NCI-H510A (cell line): ENCODE measurements at regions not wholly inside any gene's neighbourhood (a gene's known extent, or its start where the extent isn't known, plus 50 kb on each side); places are given as distances from the start of the nearest gene placed in this dataset.

Experiments
- DNase-seq: peaks from one replicate; lab custom pipeline; 2025; lab: John Stamatoyannopoulos, UW

DNA sequence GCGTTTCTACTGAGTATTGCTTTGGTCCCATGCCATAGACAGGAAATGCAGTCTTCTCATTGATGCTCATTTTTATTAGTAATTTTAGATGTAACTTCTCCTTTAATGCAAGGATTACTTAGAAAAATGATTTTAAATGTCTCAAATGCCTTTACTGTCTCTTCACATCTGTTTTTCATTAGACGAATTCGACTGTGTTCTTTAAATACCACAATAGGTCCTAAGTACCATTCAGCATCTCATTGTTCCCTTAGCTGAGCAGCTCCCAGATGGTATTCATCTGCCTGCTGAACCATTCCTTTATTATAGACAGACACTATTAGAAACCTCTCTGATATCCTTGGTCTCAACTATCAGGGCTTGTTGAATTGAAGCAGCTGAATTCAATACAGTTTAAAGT lies 113.6 kb downstream of the LSMEM1 start:
- no peak for DNase-seq

DNA sequence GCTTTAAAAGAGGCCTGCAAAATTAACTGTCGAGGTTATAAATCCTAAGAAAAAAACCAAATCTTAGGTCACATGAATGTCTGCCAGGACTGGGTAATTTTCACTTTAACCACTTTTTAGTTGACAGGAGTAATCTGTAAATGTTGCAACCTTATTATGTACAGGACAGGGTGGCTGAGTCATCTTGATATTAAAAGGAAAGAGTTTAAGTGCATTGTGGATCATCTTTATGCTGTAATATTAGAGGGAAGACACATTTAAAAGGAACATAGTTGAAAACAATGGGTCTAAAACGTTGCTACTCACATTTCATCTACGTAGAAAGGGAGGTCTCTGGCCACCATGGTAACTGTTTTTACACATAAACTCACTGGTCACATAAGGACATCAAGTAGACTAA lies 115.5 kb downstream of the LSMEM1 start:
- DNase-seq: no peak

DNA sequence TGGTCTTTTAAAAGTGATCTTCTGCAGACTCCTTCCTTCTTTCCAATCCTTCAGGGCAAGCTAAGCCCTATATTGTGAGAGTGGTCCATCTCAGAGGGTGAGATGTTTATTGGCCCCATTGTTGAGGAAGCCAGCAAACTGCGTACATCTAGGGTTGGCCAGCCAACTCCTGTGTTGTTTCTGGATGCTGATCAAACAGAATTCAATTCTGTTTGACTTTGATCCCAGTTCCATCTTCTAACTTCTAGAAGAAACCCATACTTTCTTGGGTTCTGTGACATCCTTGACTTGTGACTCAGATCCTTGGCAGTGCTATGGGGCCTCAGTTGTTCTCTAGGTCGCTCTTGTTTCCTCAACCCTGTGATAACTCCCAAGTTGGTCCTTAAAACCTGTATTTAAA lies 116.2 kb downstream of the LSMEM1 start:
- no peak for DNase-seq

GRCh38 chr7:112603673-112604072 lies 122.9 kb downstream of the LSMEM1 start:
- no peak for DNase-seq

- no peak for DNase-seq
Observed at GRCh38 chr7:112610636-112611035, 129.8 kb downstream of the LSMEM1 start.

GRCh38 chr7:112615701-112616100 lies 134.9 kb downstream of the LSMEM1 start:
- no peak for DNase-seq

- DNase-seq: no peak
Observed at GRCh38 chr7:112616295-112616694, 135.5 kb downstream of the LSMEM1 start.

GRCh38 chr7:112619343-112619742 lies 138.6 kb downstream of the LSMEM1 start:
- no peak for DNase-seq

GRCh38 chr7:112622159-112622715 lies 141.4 kb downstream of the LSMEM1 start:
- no peak for DNase-seq

- no peak for DNase-seq
Observed at GRCh38 chr7:112624416-112624815, 143.6 kb downstream of the LSMEM1 start.

DNA sequence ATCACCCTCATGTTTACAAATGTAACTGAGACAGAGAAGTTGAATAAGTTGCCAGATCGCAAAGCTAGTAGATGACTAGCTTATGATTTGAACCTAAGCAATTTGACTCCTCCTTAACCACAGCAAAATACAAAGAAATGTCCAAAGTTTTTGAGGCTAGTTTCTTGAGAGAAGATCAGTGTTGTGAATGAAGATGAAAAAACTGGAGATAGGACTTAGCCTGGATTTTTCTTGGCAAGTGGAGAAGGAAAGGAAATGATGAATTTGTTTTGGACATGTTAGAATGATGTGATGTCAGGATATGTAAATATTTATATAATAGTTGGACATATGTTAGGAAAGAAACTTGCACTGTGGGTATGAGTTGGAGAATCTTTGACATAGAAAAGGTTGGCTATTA lies 149.8 kb downstream of the LSMEM1 start:
- no peak for DNase-seq

DNA sequence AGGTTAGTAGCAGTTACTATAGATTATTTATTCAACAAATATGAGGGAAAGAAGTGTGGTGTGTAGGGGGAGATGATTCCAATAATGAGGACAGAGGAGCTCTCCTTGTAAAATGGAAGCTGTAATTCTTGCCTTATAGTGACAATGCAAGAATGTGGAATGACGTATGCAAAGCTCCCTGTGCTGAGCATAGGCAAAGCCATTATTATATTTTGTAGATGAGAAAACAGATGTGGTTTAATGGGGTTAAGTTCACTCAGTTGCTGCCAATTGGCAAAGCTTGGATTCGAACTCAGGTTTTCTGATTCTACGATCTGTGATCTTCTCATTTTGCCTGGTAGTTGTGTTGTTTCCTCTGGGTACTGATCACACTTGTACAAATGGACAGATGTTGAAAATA lies 153.3 kb downstream of the LSMEM1 start:
- DNase-seq: no peak

- no peak for DNase-seq
Observed at GRCh38 chr7:112635742-112636141, 154.5 kb downstream of the TMEM168 start.

- no peak for DNase-seq
Observed at GRCh38 chr7:112638675-112639400, 151.4 kb downstream of the TMEM168 start.

DNA sequence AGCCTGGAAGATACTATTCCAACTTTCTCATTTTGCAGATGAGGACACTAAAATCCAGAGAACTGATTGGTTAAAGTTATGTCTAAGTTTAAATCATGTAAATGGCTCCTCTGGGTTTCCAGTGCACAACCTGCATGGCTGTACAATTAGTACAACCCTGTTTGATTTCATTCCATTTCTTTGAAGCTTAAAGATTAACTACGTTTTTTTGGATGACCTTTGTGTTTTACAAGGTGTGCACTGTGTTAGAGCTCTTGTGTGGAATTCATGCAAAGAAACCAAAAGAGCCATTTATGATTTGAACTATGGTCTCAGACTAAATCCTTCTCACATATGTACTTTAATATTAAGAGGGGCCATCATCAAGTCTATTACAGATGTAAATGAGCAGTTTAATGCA lies 149.5 kb downstream of the TMEM168 start:
- no peak for DNase-seq

GRCh38 chr7:112646783-112647182 lies 143.4 kb downstream of the TMEM168 start:
- peak; percentile 24 for DNase-seq

- no peak for DNase-seq
Observed at GRCh38 chr7:112648781-112649180, 141.4 kb downstream of the TMEM168 start.

GRCh38 chr7:112649560-112649959 lies 140.6 kb downstream of the TMEM168 start:
- no peak for DNase-seq

DNA sequence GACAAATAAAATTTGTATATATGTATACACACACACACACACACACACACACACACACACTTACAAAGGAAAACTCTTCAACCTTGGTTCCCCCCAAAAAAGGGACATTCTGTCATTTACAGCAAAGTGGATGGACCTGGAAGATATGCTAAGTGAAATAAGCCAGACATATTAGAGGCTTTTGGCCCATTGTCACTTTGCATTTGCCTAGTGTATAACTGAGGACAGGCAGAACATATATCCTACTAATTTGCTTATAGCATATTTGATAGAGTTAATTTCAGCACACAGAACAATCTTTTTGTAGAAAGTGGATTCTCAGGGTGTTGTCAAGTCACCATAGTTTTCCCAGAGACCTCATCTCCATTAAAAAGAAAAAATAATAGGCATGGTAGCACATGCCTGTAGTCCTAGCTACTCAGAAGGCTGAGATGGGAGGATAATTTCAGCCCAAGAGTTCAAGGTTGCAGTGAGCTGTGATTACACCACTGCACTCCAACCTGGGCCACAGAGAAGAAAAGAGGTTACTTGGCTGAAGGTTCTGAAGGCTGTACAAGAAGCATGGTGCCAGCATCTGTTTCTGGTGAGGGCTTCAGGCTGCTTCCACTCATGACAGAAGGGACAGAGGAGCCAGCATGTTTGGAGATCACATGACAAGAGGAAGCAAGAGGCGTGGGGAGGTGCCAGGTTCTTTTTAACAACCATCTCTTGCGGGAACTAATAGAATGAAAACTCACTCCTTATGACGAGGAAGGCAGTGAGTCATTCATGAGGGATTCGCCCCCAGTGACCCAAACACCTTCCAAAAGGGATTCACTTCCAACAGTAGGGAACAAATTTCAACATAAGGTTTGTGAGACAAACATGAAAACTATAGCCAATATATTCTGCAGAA lies 135.6 kb downstream of the TMEM168 start:
- no peak for DNase-seq

GRCh38 chr7:112665709-112666108 lies 124.5 kb downstream of the TMEM168 start:
- no peak for DNase-seq

- DNase-seq: no peak
Observed at GRCh38 chr7:112668561-112668960, 121.6 kb downstream of the TMEM168 start.

GRCh38 chr7:112669306-112669705 lies 120.9 kb downstream of the TMEM168 start:
- no peak for DNase-seq

- DNase-seq: no peak
Observed at GRCh38 chr7:112670193-112670592, 120.0 kb downstream of the TMEM168 start.
